Nephron (organoid): ENCODE measurements at regions not wholly inside any gene's neighbourhood (a gene's known extent, or its start where the extent isn't known, plus 50 kb on each side); places are given as distances from the start of the nearest gene placed in this dataset.

Experiments
- H3K27ac Mint-ChIP-seq, 3 experiments: 2 replicates each; pipeline ENCODE4 v1.8.0; 2020; ENCODE audit warnings: mixed read lengths in 3 of 3, mild to moderate bottlenecking in 2 of 3, moderate library complexity in 1 of 3
- H3K27me3 Mint-ChIP-seq: 2 replicates; pipeline ENCODE4 v1.8.0; 2021; ENCODE audit warnings: low read depth, mild to moderate bottlenecking, moderate library complexity, mixed read lengths
- H3K36me3 Mint-ChIP-seq: 2 replicates; pipeline ENCODE4 v1.8.0; 2020; ENCODE audit warnings: low read depth, mixed read lengths
- H3K4me1 Mint-ChIP-seq: 2 replicates; pipeline ENCODE4 v1.8.0; 2020; ENCODE audit warnings: mixed read lengths
- H3K4me3 Mint-ChIP-seq, 3 experiments: 2 replicates each; pipeline ENCODE4 v1.8.0; 2020; ENCODE audit warnings: mild to moderate bottlenecking in 3 of 3, mixed read lengths in 3 of 3, moderate library complexity in 2 of 3
- H3K9me3 Mint-ChIP-seq: 2 replicates; pipeline ENCODE4 v1.8.0; 2020; ENCODE audit warnings: mixed read lengths
- TF ChIP-seq, protein P1 (sequence below), 3 experiments: fragments of 200-600 bp; sonication (generic); IDR thresholded peaks; one replicate each; pipeline ENCODE4 v1.5.0; 2021; ENCODE audit warnings: antibody characterized with exemption in 3 of 3; ENCODE audit not compliant: unreplicated experiment in 3 of 3

- H3K9me3 Mint-ChIP-seq: no peaks in the 10 kb centered on the region
- H3K4me1 Mint-ChIP-seq: no peaks in the 10 kb centered on the region
- peaks cover 18% of the 10 kb centered on the region for H3K27me3 Mint-ChIP-seq
- TF ChIP-seq, protein P1, sequence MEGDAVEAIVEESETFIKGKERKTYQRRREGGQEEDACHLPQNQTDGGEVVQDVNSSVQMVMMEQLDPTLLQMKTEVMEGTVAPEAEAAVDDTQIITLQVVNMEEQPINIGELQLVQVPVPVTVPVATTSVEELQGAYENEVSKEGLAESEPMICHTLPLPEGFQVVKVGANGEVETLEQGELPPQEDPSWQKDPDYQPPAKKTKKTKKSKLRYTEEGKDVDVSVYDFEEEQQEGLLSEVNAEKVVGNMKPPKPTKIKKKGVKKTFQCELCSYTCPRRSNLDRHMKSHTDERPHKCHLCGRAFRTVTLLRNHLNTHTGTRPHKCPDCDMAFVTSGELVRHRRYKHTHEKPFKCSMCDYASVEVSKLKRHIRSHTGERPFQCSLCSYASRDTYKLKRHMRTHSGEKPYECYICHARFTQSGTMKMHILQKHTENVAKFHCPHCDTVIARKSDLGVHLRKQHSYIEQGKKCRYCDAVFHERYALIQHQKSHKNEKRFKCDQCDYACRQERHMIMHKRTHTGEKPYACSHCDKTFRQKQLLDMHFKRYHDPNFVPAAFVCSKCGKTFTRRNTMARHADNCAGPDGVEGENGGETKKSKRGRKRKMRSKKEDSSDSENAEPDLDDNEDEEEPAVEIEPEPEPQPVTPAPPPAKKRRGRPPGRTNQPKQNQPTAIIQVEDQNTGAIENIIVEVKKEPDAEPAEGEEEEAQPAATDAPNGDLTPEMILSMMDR (IDR thresholded peaks at IDR 0.05; ENCODE audit: unreplicated experiment in 3 of 3): no peak
- H3K4me3 Mint-ChIP-seq: no peak overlapping the region
- no peaks in the 10 kb centered on the region for H3K36me3 Mint-ChIP-seq
- H3K27ac Mint-ChIP-seq: no peak overlapping the region
These were observed 158.2 kb downstream of the AIPL1 start for GRCh38 chr17:6276711-6277110.

DNA sequence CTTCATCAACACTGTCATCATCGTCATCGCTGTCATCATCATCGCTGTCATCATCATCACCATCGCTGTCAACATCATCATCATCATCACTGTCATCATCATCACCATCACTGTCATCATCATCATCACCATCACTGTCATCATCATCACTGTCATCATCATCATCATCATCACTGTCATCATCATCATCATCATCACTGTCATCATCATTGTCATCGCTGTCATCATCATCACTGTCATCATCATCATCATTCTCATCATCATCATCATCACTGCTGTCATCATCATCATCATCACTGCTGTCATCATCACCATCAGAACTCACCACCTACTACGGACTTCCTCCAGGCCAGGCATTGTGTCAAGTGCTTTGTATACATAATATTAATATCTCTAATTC is 160.6 kb downstream of the AIPL1 start:
- TF ChIP-seq, protein P1 (IDR thresholded peaks at IDR 0.05; ENCODE audit: unreplicated experiment in 3 of 3): no peak
- no peaks in the 10 kb centered on the region for H3K4me1 Mint-ChIP-seq
- no peaks in the 10 kb centered on the region for H3K36me3 Mint-ChIP-seq
- no peak overlapping the region for H3K27ac Mint-ChIP-seq
- no peaks in the 10 kb centered on the region for H3K9me3 Mint-ChIP-seq
- no peak overlapping the region for H3K4me3 Mint-ChIP-seq
- H3K27me3 Mint-ChIP-seq: peaks cover 14% of the 10 kb centered on the region

DNA sequence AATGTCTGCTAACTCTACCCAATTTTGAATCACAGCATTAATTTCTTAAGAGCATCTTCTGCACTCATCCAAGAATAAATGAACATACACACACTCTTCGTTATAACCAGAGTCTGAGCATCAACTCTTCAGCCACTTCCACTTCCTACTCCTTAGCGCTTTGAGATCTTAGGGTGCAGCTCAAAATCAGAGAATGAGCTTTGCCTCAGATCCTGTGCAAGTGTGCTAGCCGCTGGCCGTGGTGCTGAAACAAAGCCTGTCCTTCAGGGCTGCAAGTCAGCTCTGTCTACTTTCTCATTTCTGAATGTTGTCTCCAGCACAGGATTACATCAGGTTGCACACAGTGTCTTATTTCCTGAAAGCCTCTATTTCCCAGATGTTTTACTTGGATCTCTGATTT is 165.4 kb downstream of the AIPL1 start:
- H3K27me3 Mint-ChIP-seq: peaks cover 8% of the 10 kb centered on the region
- no peaks in the 10 kb centered on the region for H3K36me3 Mint-ChIP-seq
- H3K4me3 Mint-ChIP-seq: no peak overlapping the region
- TF ChIP-seq, protein P1 (IDR thresholded peaks at IDR 0.05; ENCODE audit: unreplicated experiment in 3 of 3): no peak
- peaks cover 6% of the 10 kb centered on the region for H3K9me3 Mint-ChIP-seq
- no peak overlapping the region for H3K27ac Mint-ChIP-seq
- H3K4me1 Mint-ChIP-seq: no peaks in the 10 kb centered on the region

- TF ChIP-seq, protein P1 (IDR thresholded peaks at IDR 0.05; ENCODE audit: unreplicated experiment in 3 of 3): no peak
- Mint-ChIP-seq H3K27ac (no peak overlapping the region), H3K27me3 (peaks cover 38% of the 10 kb centered on the region), H3K9me3 (peaks cover 6% of the 10 kb centered on the region), H3K4me3 (no peak overlapping the region), H3K36me3 (no peaks in the 10 kb centered on the region), H3K4me1 (peaks cover 5% of the 10 kb centered on the region)
These were observed 173.5 kb downstream of the AIPL1 start for GRCh38 chr17:6261466-6261865.

DNA sequence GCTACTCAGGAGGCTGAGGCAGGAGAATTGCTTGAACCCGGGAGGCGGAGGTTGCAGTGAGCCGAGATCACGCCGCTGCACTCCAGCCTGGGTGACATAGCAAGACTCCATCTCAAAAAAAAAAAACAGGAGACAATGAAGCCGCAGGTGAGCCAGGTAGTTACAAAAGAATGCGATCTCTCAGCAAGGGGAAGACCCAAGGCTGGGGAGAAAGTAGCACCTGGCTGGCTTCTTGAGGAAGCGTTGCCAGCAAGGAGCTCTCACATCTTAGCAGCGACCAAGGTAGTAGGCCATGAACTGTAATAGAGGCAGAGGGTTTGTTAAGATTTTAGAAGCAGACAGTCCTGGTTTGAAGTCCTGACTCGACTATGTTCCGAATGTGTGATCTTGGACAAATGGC is 175.0 kb downstream of the AIPL1 start:
- Mint-ChIP-seq H3K4me3 (no peak overlapping the region), H3K4me1 (peaks cover 5% of the 10 kb centered on the region)

DNA sequence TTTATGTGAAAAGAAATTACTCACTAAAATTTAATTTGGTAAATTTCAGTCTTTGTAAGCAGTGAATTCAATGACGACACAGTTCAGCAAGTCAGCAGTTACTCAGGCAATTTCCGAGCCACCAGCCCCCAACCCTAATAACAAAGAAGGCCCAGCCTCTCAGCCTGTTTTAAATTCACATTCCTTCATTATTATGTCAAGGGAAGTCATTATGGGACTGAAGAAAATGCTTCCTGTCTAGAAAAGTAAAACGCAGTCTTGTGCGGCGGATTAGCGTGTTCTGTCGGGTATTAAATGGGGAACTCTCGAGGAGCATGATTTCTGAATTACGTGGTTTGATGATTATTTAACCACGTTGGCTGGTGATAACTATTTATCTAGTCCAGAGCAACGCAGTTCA is 177.6 kb downstream of the AIPL1 start:
- no peak overlapping the region for H3K4me3 Mint-ChIP-seq
- TF ChIP-seq, protein P1 (IDR thresholded peaks at IDR 0.05; ENCODE audit: unreplicated experiment in 3 of 3): no peak
- H3K4me1 Mint-ChIP-seq: peaks cover 5% of the 10 kb centered on the region
- H3K9me3 Mint-ChIP-seq: no peaks in the 10 kb centered on the region
- H3K36me3 Mint-ChIP-seq: no peaks in the 10 kb centered on the region
- H3K27me3 Mint-ChIP-seq: peaks cover 27% of the 10 kb centered on the region
- peak overlapping the region; percentile 68 to 94 (median 89) for H3K27ac Mint-ChIP-seq

More for the DNA sequence above, 175.0 kb downstream of the AIPL1 start:
- Mint-ChIP-seq H3K36me3 (no peaks in the 10 kb centered on the region), H3K9me3 (no peaks in the 10 kb centered on the region), H3K27ac (no peak overlapping the region), H3K27me3 (peaks cover 38% of the 10 kb centered on the region)
- TF ChIP-seq, protein P1 (IDR thresholded peaks at IDR 0.05; ENCODE audit: unreplicated experiment in 3 of 3): no peak
